GM23338 (cell line): ENCODE measurements at regions not wholly inside any gene's neighbourhood (a gene's known extent, or its start where the extent isn't known, plus 50 kb on each side); places are given as distances from the start of the nearest gene placed in this dataset.
A peak's percentile ranks its signal among the peaks of the same experiment; 100 is the strongest.

ENCODE experiments used
- ATAC-seq: fragments of 200-7000 bp; cut with Tn5 transposase; 3 replicates; pipeline ENCODE4 v1.9.1; 2020
- DNase-seq: peaks from one replicate; pipeline ENCODE4 v3.0.0-alpha.2; 2015; ENCODE audit warnings: low spot score
- H2AFZ ChIP-seq: fragments of 200-600 bp; sonication (generic); 2 replicates; pipeline ENCODE4 v1.8.0; 2016; ENCODE audit warnings: antibody characterized with exemption, mild to moderate bottlenecking, moderate library complexity
- H3F3A ChIP-seq: fragments of 200-600 bp; sonication (generic); replicated peaks from 2 replicates; pipeline ENCODE4 v1.8.0; 2017; ENCODE audit warnings: antibody characterized with exemption, mixed run types, low read depth
- H3K27ac ChIP-seq: fragments of 200-600 bp; sonication (generic); 2 replicates; pipeline ENCODE4 v1.6.1; 2016; ENCODE audit warnings: low read depth
- H3K27me3 ChIP-seq: fragments of 200-600 bp; sonication (generic); 2 replicates; pipeline ENCODE4 v1.8.0; 2016; ENCODE audit warnings: mild to moderate bottlenecking, mixed run types, moderate library complexity; ENCODE audit not compliant: insufficient read depth
- H3K36me3 ChIP-seq: fragments of 200-600 bp; sonication (generic); 2 replicates; pipeline ENCODE4 v1.8.0; 2016; ENCODE audit warnings: mild to moderate bottlenecking; ENCODE audit not compliant: insufficient read depth
- H3K4me1 ChIP-seq: fragments of 200-600 bp; sonication (generic); 2 replicates; pipeline ENCODE4 v1.8.0; 2016; ENCODE audit warnings: mild to moderate bottlenecking, moderate library complexity; ENCODE audit not compliant: insufficient read depth
- H3K4me2 ChIP-seq: fragments of 200-600 bp; sonication (generic); 2 replicates; pipeline ENCODE4 v1.7.1; 2017; ENCODE audit warnings: mixed run types
- H3K4me3 ChIP-seq: fragments of 200-600 bp; sonication (generic); 2 replicates; pipeline ENCODE4 v1.6.1; 2016; ENCODE audit warnings: mixed run types
- H3K79me2 ChIP-seq: fragments of 200-600 bp; sonication (generic); replicated peaks from 2 replicates; pipeline ENCODE4 v1.8.0; 2017; ENCODE audit warnings: mild to moderate bottlenecking; ENCODE audit not compliant: insufficient read depth
- H3K9me2 ChIP-seq: fragments of 200-600 bp; sonication (generic); 2 replicates; pipeline ENCODE4 v1.8.0; 2017; ENCODE audit not compliant: insufficient read depth
- H4K20me1 ChIP-seq: fragments of 200-600 bp; sonication (generic); replicated peaks from 2 replicates; pipeline ENCODE4 v1.8.0; 2017; ENCODE audit warnings: mild to moderate bottlenecking; ENCODE audit not compliant: insufficient read depth
- H3K27ac Mint-ChIP-seq: 2 replicates; pipeline ENCODE4 v1.8.0; 2020; ENCODE audit warnings: inconsistent platforms, mild to moderate bottlenecking, moderate library complexity, mixed read lengths
- H3K27me3 Mint-ChIP-seq: 3 replicates; pipeline ENCODE4 v1.8.0; 2022; ENCODE audit warnings: low read depth, mild to moderate bottlenecking, moderate library complexity, mixed read lengths, inconsistent platforms; ENCODE audit not compliant: insufficient read depth, poor library complexity
- H3K36me3 Mint-ChIP-seq: 3 replicates; pipeline ENCODE4 v1.8.0; 2021; ENCODE audit warnings: low read depth, mild to moderate bottlenecking, inconsistent platforms, moderate library complexity, mixed read lengths
- H3K4me1 Mint-ChIP-seq: 3 replicates; pipeline ENCODE4 v1.8.0; 2020; ENCODE audit warnings: mild to moderate bottlenecking, inconsistent platforms, mixed read lengths
- H3K4me3 Mint-ChIP-seq: 3 replicates; pipeline ENCODE4 v1.8.0; 2021; ENCODE audit warnings: moderate library complexity, mild to moderate bottlenecking, inconsistent platforms, mixed read lengths
- H3K9me3 Mint-ChIP-seq: 3 replicates; pipeline ENCODE4 v1.8.0; 2020; ENCODE audit warnings: moderate library complexity, mild to moderate bottlenecking, inconsistent platforms, mixed read lengths
- ZNF462 ChIP-seq: fragments of 250-450 bp; sonication (Bioruptor Pico); IDR thresholded peaks from 2 replicates; pipeline ENCODE4 v1.5.0; 2020; ENCODE audit warnings: mild to moderate bottlenecking, moderate library complexity
- TF ChIP-seq, protein P1 (sequence below), 2 experiments: fragments of 200-600 bp in 1 of 2; sonication (generic) in 1 of 2; conservative IDR thresholded peaks; 2 replicates each; pipeline versions ENCODE4 v1.5.1 to v1.6.1; 2016 to 2017; ENCODE audit warnings: antibody characterized with exemption in 2 of 2, low read depth in 2 of 2, mild to moderate bottlenecking in 2 of 2, moderate library complexity in 1 of 2
- TF ChIP-seq, protein P2 (sequence below): IDR thresholded peaks from one replicate; pipeline ENCODE4 v1.6.1; 2018; ENCODE audit warnings: antibody characterized with exemption; ENCODE audit not compliant: unreplicated experiment

DNA sequence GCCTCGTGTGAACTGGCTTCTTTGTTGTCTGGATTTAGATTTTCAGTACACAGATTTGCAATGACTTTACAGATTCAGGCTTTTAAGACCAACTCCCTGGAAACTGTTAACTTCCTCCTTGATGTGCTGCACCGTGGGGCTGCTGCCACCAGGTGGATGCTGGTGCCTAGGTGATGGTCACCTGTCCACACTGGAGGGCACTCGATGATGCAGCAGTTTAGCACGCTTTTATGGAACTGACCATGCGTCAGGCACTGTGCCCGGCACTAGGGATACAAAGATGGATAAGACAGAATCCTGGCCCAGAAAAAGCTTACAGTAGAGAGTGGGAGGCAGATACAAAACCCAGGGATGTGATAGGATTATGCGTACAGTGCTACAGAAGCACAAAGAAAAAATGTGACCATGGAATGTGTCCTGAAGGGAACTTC lies 180.7 kb downstream of the CEP135 start (continued):
- no peak for TF ChIP-seq ZNF462
- TF ChIP-seq, protein P1, sequence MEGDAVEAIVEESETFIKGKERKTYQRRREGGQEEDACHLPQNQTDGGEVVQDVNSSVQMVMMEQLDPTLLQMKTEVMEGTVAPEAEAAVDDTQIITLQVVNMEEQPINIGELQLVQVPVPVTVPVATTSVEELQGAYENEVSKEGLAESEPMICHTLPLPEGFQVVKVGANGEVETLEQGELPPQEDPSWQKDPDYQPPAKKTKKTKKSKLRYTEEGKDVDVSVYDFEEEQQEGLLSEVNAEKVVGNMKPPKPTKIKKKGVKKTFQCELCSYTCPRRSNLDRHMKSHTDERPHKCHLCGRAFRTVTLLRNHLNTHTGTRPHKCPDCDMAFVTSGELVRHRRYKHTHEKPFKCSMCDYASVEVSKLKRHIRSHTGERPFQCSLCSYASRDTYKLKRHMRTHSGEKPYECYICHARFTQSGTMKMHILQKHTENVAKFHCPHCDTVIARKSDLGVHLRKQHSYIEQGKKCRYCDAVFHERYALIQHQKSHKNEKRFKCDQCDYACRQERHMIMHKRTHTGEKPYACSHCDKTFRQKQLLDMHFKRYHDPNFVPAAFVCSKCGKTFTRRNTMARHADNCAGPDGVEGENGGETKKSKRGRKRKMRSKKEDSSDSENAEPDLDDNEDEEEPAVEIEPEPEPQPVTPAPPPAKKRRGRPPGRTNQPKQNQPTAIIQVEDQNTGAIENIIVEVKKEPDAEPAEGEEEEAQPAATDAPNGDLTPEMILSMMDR (conservative IDR thresholded peaks at IDR 0.05; ENCODE audit: low read depth in 2 of 2), result peak; percentile 82 to 86

DNA sequence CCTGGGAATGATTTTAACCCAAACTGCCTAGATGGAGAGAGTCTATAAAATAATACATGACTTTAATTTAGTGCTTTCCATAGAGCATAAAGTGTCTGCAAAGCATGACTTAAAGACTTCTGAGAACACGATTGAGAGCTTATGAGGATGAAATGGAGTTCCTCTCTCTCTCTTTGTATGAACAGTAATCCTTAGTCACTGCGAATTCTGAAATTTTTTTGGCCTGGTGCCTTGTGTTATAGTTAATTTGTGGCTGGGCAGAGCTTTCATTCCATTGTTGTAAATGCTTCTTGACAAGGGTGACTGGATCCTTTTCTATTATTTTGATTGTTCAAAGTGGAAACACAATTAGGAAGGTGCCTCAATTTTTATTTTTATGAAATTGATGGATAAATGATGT lies 179.5 kb downstream of the CEP135 start:
- H3K4me1 Mint-ChIP-seq, result peaks cover 17% of the 10 kb centered on the region; the same call in 2 of the 3 replicates
- ATAC-seq (no peak), DNase-seq (no peak)
- Histone ChIP-seq H3K4me2 (no peak overlapping the region), H3K27ac (no peak overlapping the region), H3K4me1 (no peaks in the 10 kb centered on the region), H3K9me2 (no peaks in the 10 kb centered on the region), H4K20me1 (no peaks in the 10 kb centered on the region), H3K27me3 (no peaks in the 10 kb centered on the region), H3K36me3 (no peaks in the 10 kb centered on the region), H3K79me2 (no peaks in the 10 kb centered on the region), H2AFZ (no peak overlapping the region), H3K4me3 (no peak overlapping the region), H3F3A (no peaks in the 10 kb centered on the region)
- peak overlapping the region; percentile 72 for H3K27ac Mint-ChIP-seq
- H3K9me3 Mint-ChIP-seq, result no peaks in the 10 kb centered on the region; the same call in 2 of the 3 replicates
- no peak overlapping the region for H3K4me3 Mint-ChIP-seq
- peaks cover 3% of the 10 kb centered on the region; the same call in 2 of the 3 replicates for H3K36me3 Mint-ChIP-seq
- H3K27me3 Mint-ChIP-seq, result no peaks in the 10 kb centered on the region
- TF ChIP-seq, protein P2, sequence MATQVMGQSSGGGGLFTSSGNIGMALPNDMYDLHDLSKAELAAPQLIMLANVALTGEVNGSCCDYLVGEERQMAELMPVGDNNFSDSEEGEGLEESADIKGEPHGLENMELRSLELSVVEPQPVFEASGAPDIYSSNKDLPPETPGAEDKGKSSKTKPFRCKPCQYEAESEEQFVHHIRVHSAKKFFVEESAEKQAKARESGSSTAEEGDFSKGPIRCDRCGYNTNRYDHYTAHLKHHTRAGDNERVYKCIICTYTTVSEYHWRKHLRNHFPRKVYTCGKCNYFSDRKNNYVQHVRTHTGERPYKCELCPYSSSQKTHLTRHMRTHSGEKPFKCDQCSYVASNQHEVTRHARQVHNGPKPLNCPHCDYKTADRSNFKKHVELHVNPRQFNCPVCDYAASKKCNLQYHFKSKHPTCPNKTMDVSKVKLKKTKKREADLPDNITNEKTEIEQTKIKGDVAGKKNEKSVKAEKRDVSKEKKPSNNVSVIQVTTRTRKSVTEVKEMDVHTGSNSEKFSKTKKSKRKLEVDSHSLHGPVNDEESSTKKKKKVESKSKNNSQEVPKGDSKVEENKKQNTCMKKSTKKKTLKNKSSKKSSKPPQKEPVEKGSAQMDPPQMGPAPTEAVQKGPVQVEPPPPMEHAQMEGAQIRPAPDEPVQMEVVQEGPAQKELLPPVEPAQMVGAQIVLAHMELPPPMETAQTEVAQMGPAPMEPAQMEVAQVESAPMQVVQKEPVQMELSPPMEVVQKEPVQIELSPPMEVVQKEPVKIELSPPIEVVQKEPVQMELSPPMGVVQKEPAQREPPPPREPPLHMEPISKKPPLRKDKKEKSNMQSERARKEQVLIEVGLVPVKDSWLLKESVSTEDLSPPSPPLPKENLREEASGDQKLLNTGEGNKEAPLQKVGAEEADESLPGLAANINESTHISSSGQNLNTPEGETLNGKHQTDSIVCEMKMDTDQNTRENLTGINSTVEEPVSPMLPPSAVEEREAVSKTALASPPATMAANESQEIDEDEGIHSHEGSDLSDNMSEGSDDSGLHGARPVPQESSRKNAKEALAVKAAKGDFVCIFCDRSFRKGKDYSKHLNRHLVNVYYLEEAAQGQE, result no peak
- TF ChIP-seq ZNF462, result no peak
